GM12878 (cell line): ENCODE measurements at regions not wholly inside any gene's neighbourhood (a gene's known extent, or its start where the extent isn't known, plus 50 kb on each side); places are given as distances from the start of the nearest gene placed in this dataset.

ENCODE experiments used
- ATAC-seq: fragments of 200-7000 bp; cut with Tn5 transposase; 3 replicates; pipeline ENCODE4 v1.9.1; 2020; ENCODE audit warnings: mild to moderate bottlenecking, moderate library complexity
- BruUV-seq: library from RNA; stranded (reverse); fragments of 400-500 nt; replicated peaks from 2 replicates; lab custom pipeline; 2021; lab: Mats Ljungman, UMichigan
- CTCF ChIA-PET: fragments of 300-600 bp; sonication (Branson Sonifier 250); formaldehyde crosslinking; extraction: SDS; loops from one replicate; lab custom pipeline; 2021; ENCODE audit warnings: inconsistent platforms; lab: Yijun Ruan, JAX
- POLR2A ChIA-PET: fragments of 350-600 bp; formaldehyde crosslinking; extraction: SDS; loops from one replicate; lab custom pipeline; 2021; ENCODE audit warnings: inconsistent platforms; lab: Charles Lee
- RAD21 ChIA-PET: fragments of 300-600 bp; sonication (Branson Sonifier 250); formaldehyde crosslinking; loops from one replicate; lab custom pipeline; 2023; ENCODE audit warnings: antibody characterized with exemption; ENCODE audit not compliant: unreplicated experiment; lab: Charles Lee
- SMC1A ChIA-PET: fragments of 300-600 bp; sonication (Branson Sonifier 250); formaldehyde crosslinking; loops from one replicate; lab custom pipeline; 2023; ENCODE audit not compliant: unreplicated experiment, uncharacterized antibody; lab: Charles Lee
- DNase-seq: peaks from one replicate; pipeline ENCODE4 v3.0.0-alpha.2; 2011; ENCODE audit warnings: low read depth, low spot score
- FAIRE-seq: peaks from 3 replicates; lab custom pipeline; 2011; peaks lifted over from hg19 to GRCh38; lab: Jason Lieb, UNC
- H2AFZ ChIP-seq: 2 replicates; pipeline ENCODE4 v1.6.0; 2011; ENCODE audit warnings: low read depth, low read length, control low read depth; ENCODE audit not compliant: control insufficient read depth
- H3K27ac ChIP-seq: 2 replicates; pipeline ENCODE4 v1.5.1; 2011; ENCODE audit warnings: control low read depth; ENCODE audit not compliant: control insufficient read depth, insufficient read depth
- H3K27me3 ChIP-seq, 2 experiments: replicated peaks in 1 of 2; 2 replicates each; pipeline versions ENCODE4 v1.6.0 to v1.6.1; 2011; ENCODE audit warnings: low read length in 1 of 2; ENCODE audit not compliant: control insufficient read depth in 2 of 2, insufficient read depth in 2 of 2
- H3K36me3 ChIP-seq, 2 experiments: 2 replicates each; pipeline ENCODE4 v1.5.1; 2011; ENCODE audit warnings: low read length in 1 of 2; ENCODE audit not compliant: control insufficient read depth in 2 of 2, insufficient read depth in 2 of 2
- H3K4me1 ChIP-seq: 2 replicates; pipeline ENCODE4 v1.6.1; 2011; ENCODE audit warnings: mild to moderate bottlenecking, low read length, moderate library complexity, mixed read lengths; ENCODE audit not compliant: control insufficient read depth, insufficient read depth
- H3K4me2 ChIP-seq: 2 replicates; pipeline ENCODE4 v1.6.0; 2011; ENCODE audit warnings: control low read depth; ENCODE audit not compliant: control insufficient read depth, insufficient read depth
- H3K4me3 ChIP-seq: fragments of 200-600 bp; sonication (generic); 2 replicates; pipeline ENCODE4 v1.5.1; 2016
- H3K79me2 ChIP-seq: 2 replicates; pipeline ENCODE4 v1.6.0; 2011; ENCODE audit warnings: low read length; ENCODE audit not compliant: control insufficient read depth, insufficient read depth
- H3K9ac ChIP-seq: 2 replicates; pipeline ENCODE4 v1.8.0; 2011; ENCODE audit warnings: low read length, control low read depth, mixed read lengths; ENCODE audit not compliant: control insufficient read depth, insufficient read depth
- H3K9me3 ChIP-seq: replicated peaks from 3 replicates; pipeline ENCODE4 v1.5.1; 2011; ENCODE audit warnings: mild to moderate bottlenecking, low read length; ENCODE audit not compliant: control insufficient read depth, insufficient read depth
- H4K20me1 ChIP-seq: 2 replicates; pipeline ENCODE4 v1.6.0; 2011; ENCODE audit not compliant: control insufficient read depth, insufficient read depth
- ATF2 ChIP-seq: IDR thresholded peaks from 2 replicates; pipeline ENCODE4 v1.6.1; 2012; ENCODE audit warnings: low read length, inconsistent platforms
- BCL3 ChIP-seq: IDR thresholded peaks from 2 replicates; pipeline ENCODE4 v1.6.1; 2011; ENCODE audit warnings: borderline replicate concordance, low read depth, mild to moderate bottlenecking, moderate library complexity, low read length; ENCODE audit not compliant: insufficient read depth, poor library complexity, severe bottlenecking
- BRCA1 ChIP-seq: IDR thresholded peaks from 2 replicates; pipeline ENCODE4 v1.6.1; 2011; ENCODE audit warnings: low read depth, low read length, improper control_type of control experiment
- CREB1 ChIP-seq: IDR thresholded peaks from 2 replicates; pipeline ENCODE4 v1.6.1; 2012; ENCODE audit warnings: low read depth, mild to moderate bottlenecking, inconsistent platforms
- E4F1 ChIP-seq: fragments of 450-650 bp; IDR thresholded peaks from 2 replicates; pipeline ENCODE4 v1.6.1; 2018; ENCODE audit warnings: borderline replicate concordance, mild to moderate bottlenecking; ENCODE audit not compliant: partially characterized antibody
- FOXM1 ChIP-seq: IDR thresholded peaks from 2 replicates; pipeline ENCODE4 v1.6.1; 2012; ENCODE audit warnings: low read depth, mild to moderate bottlenecking, inconsistent platforms, low read length, moderate library complexity
- GATAD2B ChIP-seq: fragments of 450-650 bp; conservative IDR thresholded peaks from 2 replicates; pipeline ENCODE4 v1.6.1; 2017; ENCODE audit warnings: low read depth, mild to moderate bottlenecking, moderate library complexity
- KAT2A ChIP-seq: conservative IDR thresholded peaks from 2 replicates; pipeline ENCODE4 v1.6.1; 2011; ENCODE audit warnings: low read depth, low read length; ENCODE audit not compliant: control insufficient read depth
- MEF2A ChIP-seq: IDR thresholded peaks from 2 replicates; pipeline ENCODE4 v1.6.1; 2011; ENCODE audit warnings: low read depth, mild to moderate bottlenecking, low read length, moderate library complexity; ENCODE audit not compliant: insufficient read depth
- MYB ChIP-seq: fragments of 150-350 bp; IDR thresholded peaks from 2 replicates; pipeline ENCODE4 v1.6.1; 2014; ENCODE audit warnings: mild to moderate bottlenecking, low read depth, low read length, borderline replicate concordance
- POU2F2 ChIP-seq: IDR thresholded peaks from 3 replicates; pipeline ENCODE4 v1.6.1; 2011; ENCODE audit warnings: low read depth, mild to moderate bottlenecking, low read length, borderline replicate concordance
- SIN3A ChIP-seq: IDR thresholded peaks from 2 replicates; pipeline ENCODE4 v1.6.1; 2012; ENCODE audit warnings: low read depth, low read length, improper control_type of control experiment
- SREBF1 ChIP-seq: IDR thresholded peaks from 2 replicates; pipeline ENCODE4 v1.6.1; 2012; ENCODE audit warnings: mild to moderate bottlenecking, low read length
- SUZ12 ChIP-seq: fragments of 200-600 bp; sonication (generic); IDR thresholded peaks from one replicate; pipeline ENCODE4 v1.6.1; 2018; ENCODE audit warnings: antibody characterized with exemption, mild to moderate bottlenecking; ENCODE audit not compliant: unreplicated experiment
- TARDBP ChIP-seq: IDR thresholded peaks from 2 replicates; pipeline ENCODE4 v1.6.1; 2016; ENCODE audit warnings: borderline replicate concordance
- ZBED1 ChIP-seq: IDR thresholded peaks from 2 replicates; pipeline ENCODE4 v1.6.1; 2016; ENCODE audit warnings: borderline replicate concordance
- ZBTB4 ChIP-seq: fragments of 450-650 bp; formaldehyde crosslinking; IDR thresholded peaks from 2 replicates; pipeline ENCODE4 v1.4.0; 2022; ENCODE audit warnings: mild to moderate bottlenecking, moderate library complexity
- WGBS: methylation state at CpG from one replicate; pipeline ENCODE4 v1.1.6; 2016; ENCODE audit warnings: low lambda C conversion rate; ENCODE audit not compliant: insufficient replicate concordance, insufficient coverage; ENCODE audit errors: missing lambda C conversion rate; 5-methylcytosine and 5-hydroxymethylcytosine counted together
- in situ Hi-C: fragments of 300-500 bp; cut with MboI; formaldehyde crosslinking; loops from 9 replicates; pipeline ENCODE4 v1.14.3; 2018; ENCODE audit warnings: mixed read lengths
- intact Hi-C: fragments of 100-400 bp; cut with micrococcal nuclease; formaldehyde crosslinking; loops from one replicate; pipeline ENCODE4 v1.14.2; 2022; ENCODE audit not compliant: unreplicated experiment

- TF ChIP-seq BCL3 (no peak), BRCA1 (no peak), FOXM1 (no peak), E4F1 (no peak), CREB1 (no peak), SREBF1 (no peak), TARDBP (no peak), SUZ12 (no peak)
Observed at GRCh38 chr2:181188605-181189004, 208.2 kb downstream of the UBE2E3 start (continued).

- Histone ChIP-seq H3K27ac (no peak overlapping the region), H3K79me2 (no peaks in the 10 kb centered on the region), H3K4me2 (no peak overlapping the region), H3K4me1 (no peaks in the 10 kb centered on the region), H3K27me3 (no peaks in the 10 kb centered on the region), H3K9me3 (no peaks in the 10 kb centered on the region), H3K36me3 (no peaks in the 10 kb centered on the region), H2AFZ (no peak overlapping the region), H3K9ac (no peak overlapping the region), H3K4me3 (no peak overlapping the region), H4K20me1 (no peaks in the 10 kb centered on the region)
- DNase-seq (no peak), ATAC-seq (no peak), FAIRE-seq (no peak)
- intact Hi-C loops: no loop called here
- BruUV-seq: no TSS peak
- in situ Hi-C loops: no loop called here
- WGBS: 0% methylated on average over 1 of the region's 1 CpG
- ChIA-PET POLR2A (no interaction called here), CTCF (no interaction called here), SMC1A (interaction anchor here (1.2 to 1.6 kb wide), 3 partner anchors 12 to 51 kb away, joined by 3 to 4 read pairs (median 3); no protein-coding TSS in a partner anchor), RAD21 (no interaction called here)
- TF ChIP-seq GATAD2B (no peak), SIN3A (no peak), ZBTB4 (CRISPR knock-in tag) (no peak), KAT2A (no peak), ATF2 (no peak), MYB (no peak), MEF2A (no peak), ZBED1 (no peak), POU2F2 (no peak)
Observed at GRCh38 chr2:181189951-181190350, 209.5 kb downstream of the UBE2E3 start.
